HG03469 (cell line): ENCODE measurements at regions not wholly inside any gene's neighbourhood (a gene's known extent, or its start where the extent isn't known, plus 50 kb on each side); places are given as distances from the start of the nearest gene placed in this dataset.

Experiments used
- ATAC-seq: cut with Tn5 transposase; IDR thresholded peaks from one replicate; pipeline ENCODE4 v1.9.1; 2021; ENCODE audit warnings: mild to moderate bottlenecking, moderate library complexity, moderate number of reproducible peaks; ENCODE audit not compliant: unreplicated experiment

DNA sequence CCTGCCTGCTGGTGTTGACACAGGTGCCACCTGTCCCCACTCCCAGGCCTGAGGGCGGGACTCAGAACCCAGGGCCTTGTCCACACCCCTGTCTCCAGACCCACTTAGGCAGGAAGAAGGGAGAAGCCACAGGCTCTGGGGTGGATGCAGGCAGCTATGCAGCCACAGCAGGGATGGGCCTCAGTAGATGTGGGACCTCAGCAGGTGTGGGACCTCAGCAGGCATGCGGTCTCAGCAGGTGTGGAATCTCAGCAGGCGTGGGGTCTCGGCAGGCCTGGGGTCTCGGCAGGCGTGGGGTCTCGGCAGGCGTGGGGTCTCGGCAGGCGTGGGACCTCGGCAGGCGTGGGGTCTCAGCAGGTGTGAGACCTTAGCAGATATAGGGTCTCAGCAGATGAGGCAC lies 118.0 kb upstream of the PITRM1 start:
- no peak for ATAC-seq

DNA sequence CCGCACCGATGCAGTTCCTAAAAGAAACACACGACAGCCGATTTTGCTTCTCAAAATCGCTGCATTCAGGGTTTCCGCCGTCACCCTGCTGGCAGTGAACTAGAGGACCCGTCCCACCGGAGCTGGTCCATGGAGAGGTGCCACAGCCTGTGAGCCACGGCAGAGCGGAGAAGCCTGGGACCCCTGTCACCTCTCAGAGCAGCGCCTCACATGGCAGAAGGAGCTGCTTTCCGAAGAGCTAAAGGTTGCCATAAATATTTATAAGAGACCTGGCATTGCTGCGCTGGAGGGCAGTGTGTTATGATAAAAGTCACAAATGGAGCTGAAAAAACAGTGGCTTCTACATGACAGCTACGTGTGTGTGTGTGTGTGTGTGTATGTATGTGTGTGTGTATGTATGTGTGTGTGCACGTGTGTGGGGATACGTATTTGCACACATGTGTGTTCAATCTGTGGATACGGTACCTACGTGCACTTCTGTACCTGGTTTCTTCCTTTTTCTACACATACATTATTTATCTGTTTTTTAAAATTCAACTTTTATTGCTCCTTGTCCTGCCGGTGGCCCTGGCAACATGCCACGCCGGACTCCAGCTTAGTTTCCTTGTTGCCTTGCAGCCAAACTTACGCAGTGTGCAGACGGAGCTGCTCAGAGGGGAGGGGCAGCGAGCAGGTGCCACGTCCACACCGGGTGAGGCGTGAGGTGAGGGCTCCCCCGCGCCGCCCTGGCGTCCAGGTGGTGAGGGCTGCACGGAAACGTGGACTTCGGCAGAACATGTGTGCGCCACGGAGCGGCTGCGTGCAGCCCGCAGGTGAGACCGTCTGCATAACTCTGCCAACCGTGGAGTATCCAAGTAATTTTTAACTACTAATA lies 115.2 kb upstream of the PITRM1 start:
- ATAC-seq = no peak

- ATAC-seq = no peak
Observed at GRCh38 chr10:3282674-3283017, 110.1 kb upstream of the PITRM1 start.

DNA sequence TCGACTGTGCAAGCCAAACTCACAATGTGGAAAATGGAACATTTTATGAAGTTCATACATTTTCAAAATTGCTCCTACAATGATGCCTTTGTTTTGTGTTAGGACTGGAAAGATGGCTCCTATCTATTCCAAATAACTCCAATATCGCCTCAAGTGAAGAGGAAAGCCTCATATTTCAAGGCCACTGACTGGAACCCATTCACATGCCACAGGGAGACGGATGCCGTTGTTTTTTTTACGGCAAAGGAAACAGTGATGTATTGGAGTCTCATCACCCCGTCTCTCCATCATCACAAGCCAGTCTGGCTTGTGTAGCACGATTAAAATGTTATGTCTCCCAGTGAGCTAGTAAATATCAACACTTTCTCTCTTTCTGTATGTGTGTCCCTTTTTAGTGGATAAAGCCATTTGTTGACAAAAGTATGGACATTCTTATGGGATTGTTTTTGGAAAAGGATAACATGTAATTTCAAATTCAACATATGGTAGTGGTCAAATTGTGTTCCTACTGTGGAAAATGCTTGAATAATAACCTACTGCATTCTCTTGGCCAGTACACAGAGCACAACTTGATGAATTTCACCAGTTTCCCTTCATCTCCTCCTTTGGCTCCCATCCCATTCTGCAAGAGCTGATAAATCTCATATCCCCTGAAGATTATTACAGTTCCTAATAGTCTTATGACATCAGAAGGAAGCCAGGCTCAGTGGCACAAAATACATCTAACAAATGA lies 109.5 kb upstream of the PITRM1 start:
- ATAC-seq = no peak

DNA sequence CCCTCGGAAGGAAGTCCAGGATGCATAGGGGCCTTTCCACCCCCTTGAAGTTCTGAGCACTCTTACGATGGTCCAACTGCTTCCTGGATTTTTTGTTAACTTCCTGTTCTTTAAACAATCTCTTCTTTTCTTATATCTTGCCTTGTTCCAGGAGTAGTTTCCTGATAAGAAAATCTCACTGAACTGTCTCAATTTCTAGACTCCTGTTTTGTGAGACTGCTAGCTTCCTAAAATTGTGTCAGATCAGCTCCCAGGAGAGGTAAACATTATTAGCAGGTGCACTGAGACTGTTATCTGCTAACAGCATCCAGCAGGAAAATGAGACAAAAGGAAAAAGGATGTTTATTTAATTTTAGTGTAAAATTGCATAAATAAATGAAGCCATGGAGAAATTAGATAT lies 106.2 kb upstream of the PITRM1 start:
- no peak for ATAC-seq

- ATAC-seq = no peak
Observed at GRCh38 chr10:3277566-3277965, 105.0 kb upstream of the PITRM1 start.

- ATAC-seq = no peak
Observed at GRCh38 chr10:3274414-3274813, 101.8 kb upstream of the PITRM1 start.

- ATAC-seq = no peak
Observed at GRCh38 chr10:3273966-3274365, 101.4 kb upstream of the PITRM1 start.

- no peak for ATAC-seq
Observed at GRCh38 chr10:3272300-3272699, 99.7 kb upstream of the PITRM1 start.

DNA sequence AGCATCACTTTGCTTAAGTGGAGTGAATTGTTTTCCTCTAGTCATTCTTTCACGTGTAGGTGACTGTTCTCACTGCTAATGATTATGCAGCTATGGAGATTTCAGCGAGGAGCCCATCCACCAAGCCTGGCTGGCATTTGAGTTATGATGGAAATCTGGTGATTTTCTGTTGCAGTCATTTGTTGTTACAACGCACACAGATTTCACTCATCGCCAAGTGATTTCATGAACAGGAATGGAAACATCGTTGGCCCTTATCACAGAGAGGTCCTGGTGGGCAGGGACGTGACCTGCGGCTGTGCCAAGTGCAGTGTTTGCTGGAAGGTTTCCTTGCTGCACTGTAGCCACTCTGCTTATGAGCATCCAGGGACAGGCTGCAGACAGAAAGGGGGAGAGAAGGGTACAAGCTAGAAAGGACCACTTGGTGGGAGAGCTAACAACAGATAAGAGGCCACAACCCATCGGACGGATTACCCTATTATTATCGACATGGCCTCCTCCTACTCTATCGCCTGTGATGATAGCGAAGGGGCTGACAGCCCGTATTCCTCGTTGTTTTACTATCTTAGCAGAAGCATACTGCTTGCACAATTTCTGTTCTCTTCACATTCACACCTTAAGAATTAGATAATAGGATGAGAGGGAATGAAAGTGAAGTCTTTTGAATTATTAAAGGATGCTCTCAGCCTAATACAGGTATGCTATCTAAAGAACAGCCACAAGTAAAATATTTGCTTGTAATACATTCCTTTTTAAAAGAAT lies 99.0 kb upstream of the PITRM1 start:
- no peak for ATAC-seq

DNA sequence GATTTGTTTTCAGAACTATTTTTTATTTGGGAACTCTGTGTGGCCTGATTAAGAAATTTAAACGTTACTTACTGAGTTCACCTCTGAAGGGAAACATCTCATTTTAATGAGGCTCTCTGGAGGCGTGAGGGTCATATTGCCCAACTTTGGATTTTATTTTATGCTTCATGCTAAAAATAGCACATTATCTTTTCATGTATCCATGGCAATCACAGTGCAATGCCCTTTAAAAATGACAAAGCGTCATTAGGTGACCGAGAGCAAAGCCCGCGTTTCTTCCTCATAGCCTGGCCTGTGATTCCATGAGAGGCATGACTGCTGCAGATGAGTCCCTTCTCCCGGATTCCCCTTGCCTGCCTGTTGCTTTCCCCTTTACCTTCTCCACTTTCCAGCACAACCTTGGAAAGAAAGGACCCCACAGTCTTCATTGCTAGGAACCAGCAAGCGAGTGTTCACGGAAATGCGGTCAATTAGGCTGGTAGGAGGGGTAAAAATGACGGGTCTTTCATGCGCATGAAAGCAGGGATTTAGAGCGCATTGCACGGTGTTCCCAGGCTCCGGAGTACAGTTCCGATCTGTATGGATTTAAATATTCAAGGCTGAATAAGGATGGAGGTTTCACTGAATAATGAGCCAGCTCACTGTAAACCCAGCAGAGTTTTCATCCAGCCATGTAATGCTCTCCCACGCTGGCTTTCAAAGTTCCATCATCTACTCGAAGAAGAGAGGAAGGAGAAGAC lies 98.2 kb upstream of the PITRM1 start:
- ATAC-seq = no peak

DNA sequence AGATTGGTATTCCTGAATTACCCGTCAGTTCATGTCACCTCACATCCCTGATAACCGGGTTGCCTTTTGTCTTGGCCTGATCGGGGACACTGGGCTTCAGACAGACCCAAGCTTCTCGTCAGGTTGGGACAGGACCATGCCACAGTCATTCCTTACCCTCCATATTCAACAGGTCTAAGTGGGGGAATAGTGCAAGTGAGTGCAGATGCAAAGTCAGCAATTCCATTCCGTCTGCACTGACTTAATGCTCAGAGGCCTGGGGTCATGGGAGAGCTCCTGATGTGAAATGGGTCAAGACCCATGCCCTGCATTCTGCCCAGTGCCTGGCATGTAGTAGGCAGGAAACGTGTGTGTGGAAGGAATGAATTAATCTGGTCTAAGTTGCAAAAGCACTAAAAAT lies 95.4 kb upstream of the PITRM1 start:
- no peak for ATAC-seq

- ATAC-seq = no peak
Observed at GRCh38 chr10:3265088-3265487, 92.5 kb upstream of the PITRM1 start.

GRCh38 chr10:3264161-3264761 lies 91.7 kb upstream of the PITRM1 start:
- no peak for ATAC-seq

DNA sequence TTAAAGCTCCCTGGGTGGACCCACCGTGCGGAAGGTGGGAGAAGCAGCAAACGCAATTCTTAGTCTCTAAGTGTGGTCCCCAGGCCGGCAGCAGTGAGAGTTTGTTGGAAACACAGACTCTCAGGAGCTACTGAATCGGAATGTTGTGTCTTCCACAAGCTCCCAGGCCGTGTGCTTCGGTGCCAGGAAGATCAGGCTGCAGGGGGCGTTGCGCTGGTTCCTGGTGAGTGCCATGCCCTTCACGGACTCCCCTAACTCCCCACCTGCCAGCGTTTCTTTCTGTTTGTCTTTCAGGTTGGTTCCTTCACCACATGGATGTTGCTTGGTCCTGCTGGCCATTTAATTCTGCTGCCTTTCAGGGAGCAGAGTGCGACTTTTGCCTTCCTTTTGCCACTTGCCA lies 91.2 kb upstream of the PITRM1 start:
- no peak for ATAC-seq

DNA sequence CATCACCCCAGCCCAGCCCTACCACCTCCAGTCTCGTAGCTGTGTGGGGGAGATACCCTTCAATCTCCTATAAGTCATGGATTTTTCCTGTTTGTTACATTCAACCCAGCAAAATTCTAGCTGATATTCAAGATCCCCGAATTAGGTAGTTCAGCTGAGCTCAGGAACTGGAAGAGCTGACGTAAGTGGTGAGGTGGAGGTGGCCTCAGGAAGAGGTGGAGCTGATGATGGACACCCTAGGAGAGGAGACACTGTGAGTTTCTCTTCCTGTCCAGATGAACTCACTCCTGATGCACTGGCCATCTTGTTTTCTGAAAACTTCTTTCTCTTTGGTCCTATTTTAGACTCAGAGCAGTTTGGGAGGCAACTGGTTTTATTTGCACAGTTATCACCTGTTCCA lies 90.5 kb upstream of the PITRM1 start:
- ATAC-seq = no peak

DNA sequence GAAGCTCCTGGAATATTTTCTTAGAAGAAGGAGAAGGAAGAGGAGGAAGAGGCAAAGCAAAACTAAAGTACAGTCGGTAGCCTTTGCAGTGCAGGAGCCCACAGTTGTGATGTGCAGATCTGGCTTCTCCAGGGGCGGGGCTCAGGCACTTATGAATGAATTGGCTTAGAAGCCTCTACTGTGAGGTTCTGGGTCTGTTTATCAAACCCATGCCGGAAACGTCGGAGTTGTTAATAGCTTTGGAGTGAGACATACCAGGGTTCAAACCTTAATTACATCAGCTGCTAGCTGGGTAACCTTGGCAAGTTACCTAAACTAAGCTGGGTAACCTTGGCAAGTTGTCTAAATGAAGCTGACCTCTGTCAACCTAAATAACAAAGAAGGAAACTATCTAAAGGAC lies 89.3 kb upstream of the PITRM1 start:
- ATAC-seq = no peak

GRCh38 chr10:3260066-3260834 lies 87.7 kb upstream of the PITRM1 start:
- no peak for ATAC-seq

- ATAC-seq = no peak
Observed at GRCh38 chr10:3259499-3259898, 86.9 kb upstream of the PITRM1 start.

DNA sequence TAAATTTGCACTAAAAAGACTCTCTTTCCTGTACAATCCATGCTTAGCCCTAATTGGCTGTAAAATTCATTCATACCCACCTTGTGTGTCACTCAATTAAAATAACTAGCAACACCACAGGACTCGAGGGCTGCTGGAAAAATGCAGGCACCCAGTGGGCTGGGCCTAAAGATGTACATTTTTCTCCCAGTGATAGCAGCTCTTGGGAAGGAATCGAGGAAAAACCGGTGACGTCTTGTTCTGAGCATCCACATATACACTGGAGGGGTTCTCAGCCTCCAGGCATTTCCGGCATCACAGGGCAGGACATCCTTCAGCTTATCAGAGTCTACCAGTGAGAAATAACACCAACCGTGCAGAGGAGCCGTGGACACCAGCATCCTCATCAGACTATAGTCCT lies 85.8 kb upstream of the PITRM1 start:
- ATAC-seq = no peak
